Fibroblast of lung (primary cell): ENCODE measurements at regions not wholly inside any gene's neighbourhood (a gene's known extent, or its start where the extent isn't known, plus 50 kb on each side); places are given as distances from the start of the nearest gene placed in this dataset.

Experiments
- DNase-seq, 2 donors: peaks; one replicate each; pipeline versions ENCODE4 v3.0.0 to v3.0.0-alpha.2; 2010; ENCODE audit warnings: low read depth in 2 of 2
- H2AFZ ChIP-seq: 2 replicates; pipeline ENCODE4 v1.5.1; 2012; ENCODE audit warnings: low read length, control low read depth, inconsistent platforms
- H3K27ac ChIP-seq: 2 replicates; pipeline ENCODE4 v1.5.1; 2011; ENCODE audit warnings: low read length, control low read depth; ENCODE audit not compliant: insufficient read depth
- H3K27me3 ChIP-seq: 2 replicates; pipeline ENCODE4 v1.5.1; 2011; ENCODE audit warnings: mild to moderate bottlenecking, low read length; ENCODE audit not compliant: control insufficient read depth, insufficient read depth
- H3K36me3 ChIP-seq: 2 replicates; pipeline ENCODE4 v1.5.1; 2011; ENCODE audit warnings: low read length; ENCODE audit not compliant: control insufficient read depth, insufficient read depth
- H3K4me1 ChIP-seq: 2 replicates; pipeline ENCODE4 v1.5.1; 2011; ENCODE audit warnings: low read length; ENCODE audit not compliant: control insufficient read depth, insufficient read depth; ENCODE audit errors: extremely low read depth
- H3K4me2 ChIP-seq: 2 replicates; pipeline ENCODE4 v1.5.1; 2011; ENCODE audit warnings: low read length, control low read depth; ENCODE audit not compliant: insufficient read depth; ENCODE audit errors: extremely low read depth
- H3K4me3 ChIP-seq, 4 experiments: fragments of 200-600 bp in 1 of 4; sonication (generic) in 1 of 4; replicated peaks in 1 of 4; 2 replicates each; pipeline ENCODE4 v1.5.1; 2011 to 2016; ENCODE audit warnings: low read length in 4 of 4, low read depth in 3 of 4, mild to moderate bottlenecking in 3 of 4, control low read depth in 2 of 4, inconsistent platforms in 1 of 4, mixed read lengths in 1 of 4; ENCODE audit not compliant: insufficient read depth in 1 of 4; ENCODE audit errors: control extremely low read depth in 1 of 4
- H3K79me2 ChIP-seq: 2 replicates; pipeline ENCODE4 v1.5.1; 2012; ENCODE audit warnings: mild to moderate bottlenecking, low read length, inconsistent platforms; ENCODE audit not compliant: control insufficient read depth, insufficient read depth
- H3K9ac ChIP-seq: 2 replicates; pipeline ENCODE4 v1.5.1; 2011; ENCODE audit warnings: mild to moderate bottlenecking, low read length, control low read depth; ENCODE audit not compliant: insufficient read depth
- H3K9me3 ChIP-seq: 2 replicates; pipeline ENCODE4 v1.5.1; 2012; ENCODE audit warnings: low read depth, low read length; ENCODE audit not compliant: control insufficient read depth, insufficient read depth
- H4K20me1 ChIP-seq: 2 replicates; pipeline ENCODE4 v1.5.1; 2011; ENCODE audit warnings: low read length; ENCODE audit not compliant: control insufficient read depth, insufficient read depth; ENCODE audit errors: extremely low read depth
- CTCF ChIP-seq, 2 donors: IDR thresholded peaks in 1 of 2; conservative IDR thresholded peaks in 1 of 2; 1 replicate in 1 of 2; 2 replicates in 1 of 2; pipeline ENCODE4 v1.5.1; 2011 to 2012; ENCODE audit warnings: low read length in 2 of 2, control low read depth in 1 of 2, inconsistent platforms in 1 of 2, low read depth in 1 of 2, mild to moderate bottlenecking in 1 of 2
- EZH2 ChIP-seq: IDR thresholded peaks from 2 replicates; pipeline ENCODE4 v1.5.1; 2012; ENCODE audit warnings: low read length, control low read depth, mild to moderate bottlenecking; ENCODE audit errors: missing control alignments

GRCh38 chr2:56582570-56582969 is 398.8 kb downstream of the CCDC85A start:
- Histone ChIP-seq H3K4me1 (no peaks in the 10 kb centered on the region), H2AFZ (no peak overlapping the region), H3K36me3 (no peaks in the 10 kb centered on the region), H3K9me3 (no peaks in the 10 kb centered on the region), H3K4me2 (no peak overlapping the region), H3K79me2 (no peaks in the 10 kb centered on the region), H3K27ac (no peak overlapping the region), H4K20me1 (no peaks in the 10 kb centered on the region), H3K27me3 (no peaks in the 10 kb centered on the region), H3K4me3 (no peak overlapping the region), H3K9ac (no peak overlapping the region)
- peak in 1 of 2 donors; percentile 33 for DNase-seq
- no peak for TF ChIP-seq EZH2
- TF ChIP-seq CTCF (conservative IDR thresholded peaks at IDR 0.05 in 1 of 2, IDR thresholded peaks at IDR 0.05 in 1 of 2; ENCODE audit: low read depth in 1 of 2, low read length in 2 of 2): no peak

- no peak overlapping the region for H3K4me2 ChIP-seq
- no peaks in the 10 kb centered on the region for H3K79me2 ChIP-seq
- H2AFZ ChIP-seq: no peak overlapping the region
- H3K36me3 ChIP-seq: no peaks in the 10 kb centered on the region
- H3K27me3 ChIP-seq: no peaks in the 10 kb centered on the region
- no peaks in the 10 kb centered on the region for H3K9me3 ChIP-seq
- H3K4me1 ChIP-seq: no peaks in the 10 kb centered on the region
- DNase-seq: no peak
- H4K20me1 ChIP-seq: no peaks in the 10 kb centered on the region
- TF ChIP-seq EZH2: no peak
- TF ChIP-seq CTCF (conservative IDR thresholded peaks at IDR 0.05 in 1 of 2, IDR thresholded peaks at IDR 0.05 in 1 of 2; ENCODE audit: low read depth in 1 of 2, low read length in 2 of 2): no peak
- no peak overlapping the region for H3K4me3 ChIP-seq
- no peak overlapping the region for H3K9ac ChIP-seq
- H3K27ac ChIP-seq: no peak overlapping the region
Observed at GRCh38 chr2:56583796-56584315, 400.1 kb downstream of the CCDC85A start.

- H3K4me1 ChIP-seq: no peaks in the 10 kb centered on the region
- no peak overlapping the region for H3K9ac ChIP-seq
- no peaks in the 10 kb centered on the region for H3K9me3 ChIP-seq
- DNase-seq: peak in 1 of 2 donors; percentile 13
- no peaks in the 10 kb centered on the region for H3K27me3 ChIP-seq
- no peak overlapping the region for H3K27ac ChIP-seq
- no peak overlapping the region for H3K4me3 ChIP-seq
- H4K20me1 ChIP-seq: no peaks in the 10 kb centered on the region
- no peaks in the 10 kb centered on the region for H3K36me3 ChIP-seq
- H2AFZ ChIP-seq: no peak overlapping the region
- TF ChIP-seq EZH2 (no peak), CTCF (conservative IDR thresholded peaks at IDR 0.05 in 1 of 2, IDR thresholded peaks at IDR 0.05 in 1 of 2; ENCODE audit: low read depth in 1 of 2, low read length in 2 of 2) (no peak)
- no peaks in the 10 kb centered on the region for H3K79me2 ChIP-seq
- H3K4me2 ChIP-seq: no peak overlapping the region
Observed at GRCh38 chr2:56587456-56587855, 403.7 kb downstream of the CCDC85A start.
